ENCODE measurements at regions not wholly inside any gene's neighbourhood (a gene's known extent, or its start where the extent isn't known, plus 50 kb on each side); places are given as distances from the start of the nearest gene placed in this dataset.

DNA sequence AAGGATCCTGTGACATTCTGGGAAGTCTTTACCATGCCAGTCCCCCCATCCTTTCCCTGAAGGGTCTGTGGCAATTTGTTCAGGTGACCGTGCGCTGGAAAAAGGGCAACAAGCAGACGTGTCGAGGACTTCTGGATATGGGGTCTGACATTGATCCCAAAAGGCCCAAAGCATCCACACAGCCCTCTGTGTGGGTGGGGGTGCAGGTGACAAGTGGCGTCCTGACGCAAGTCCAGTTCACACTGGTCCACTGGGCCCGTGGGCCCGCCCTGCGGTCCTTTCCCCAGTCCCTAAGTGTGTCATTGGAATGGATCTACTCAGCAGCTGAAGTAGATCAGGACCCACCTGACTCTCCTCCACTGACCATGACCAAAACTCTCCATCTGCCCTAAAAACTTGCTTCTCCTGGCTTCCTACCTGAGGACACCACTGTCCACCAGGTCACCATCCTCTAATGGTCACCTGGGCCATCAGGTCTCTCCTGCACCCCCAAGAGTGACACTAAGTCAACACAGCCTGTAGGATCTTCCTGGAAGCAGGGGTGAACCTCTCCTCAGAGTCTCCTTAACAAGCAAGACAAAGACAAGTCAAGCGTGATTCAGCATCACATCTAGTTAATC is 85.6 kb upstream of the SLC66A3 start (continued):
- TF ChIP-seq, protein P1, sequence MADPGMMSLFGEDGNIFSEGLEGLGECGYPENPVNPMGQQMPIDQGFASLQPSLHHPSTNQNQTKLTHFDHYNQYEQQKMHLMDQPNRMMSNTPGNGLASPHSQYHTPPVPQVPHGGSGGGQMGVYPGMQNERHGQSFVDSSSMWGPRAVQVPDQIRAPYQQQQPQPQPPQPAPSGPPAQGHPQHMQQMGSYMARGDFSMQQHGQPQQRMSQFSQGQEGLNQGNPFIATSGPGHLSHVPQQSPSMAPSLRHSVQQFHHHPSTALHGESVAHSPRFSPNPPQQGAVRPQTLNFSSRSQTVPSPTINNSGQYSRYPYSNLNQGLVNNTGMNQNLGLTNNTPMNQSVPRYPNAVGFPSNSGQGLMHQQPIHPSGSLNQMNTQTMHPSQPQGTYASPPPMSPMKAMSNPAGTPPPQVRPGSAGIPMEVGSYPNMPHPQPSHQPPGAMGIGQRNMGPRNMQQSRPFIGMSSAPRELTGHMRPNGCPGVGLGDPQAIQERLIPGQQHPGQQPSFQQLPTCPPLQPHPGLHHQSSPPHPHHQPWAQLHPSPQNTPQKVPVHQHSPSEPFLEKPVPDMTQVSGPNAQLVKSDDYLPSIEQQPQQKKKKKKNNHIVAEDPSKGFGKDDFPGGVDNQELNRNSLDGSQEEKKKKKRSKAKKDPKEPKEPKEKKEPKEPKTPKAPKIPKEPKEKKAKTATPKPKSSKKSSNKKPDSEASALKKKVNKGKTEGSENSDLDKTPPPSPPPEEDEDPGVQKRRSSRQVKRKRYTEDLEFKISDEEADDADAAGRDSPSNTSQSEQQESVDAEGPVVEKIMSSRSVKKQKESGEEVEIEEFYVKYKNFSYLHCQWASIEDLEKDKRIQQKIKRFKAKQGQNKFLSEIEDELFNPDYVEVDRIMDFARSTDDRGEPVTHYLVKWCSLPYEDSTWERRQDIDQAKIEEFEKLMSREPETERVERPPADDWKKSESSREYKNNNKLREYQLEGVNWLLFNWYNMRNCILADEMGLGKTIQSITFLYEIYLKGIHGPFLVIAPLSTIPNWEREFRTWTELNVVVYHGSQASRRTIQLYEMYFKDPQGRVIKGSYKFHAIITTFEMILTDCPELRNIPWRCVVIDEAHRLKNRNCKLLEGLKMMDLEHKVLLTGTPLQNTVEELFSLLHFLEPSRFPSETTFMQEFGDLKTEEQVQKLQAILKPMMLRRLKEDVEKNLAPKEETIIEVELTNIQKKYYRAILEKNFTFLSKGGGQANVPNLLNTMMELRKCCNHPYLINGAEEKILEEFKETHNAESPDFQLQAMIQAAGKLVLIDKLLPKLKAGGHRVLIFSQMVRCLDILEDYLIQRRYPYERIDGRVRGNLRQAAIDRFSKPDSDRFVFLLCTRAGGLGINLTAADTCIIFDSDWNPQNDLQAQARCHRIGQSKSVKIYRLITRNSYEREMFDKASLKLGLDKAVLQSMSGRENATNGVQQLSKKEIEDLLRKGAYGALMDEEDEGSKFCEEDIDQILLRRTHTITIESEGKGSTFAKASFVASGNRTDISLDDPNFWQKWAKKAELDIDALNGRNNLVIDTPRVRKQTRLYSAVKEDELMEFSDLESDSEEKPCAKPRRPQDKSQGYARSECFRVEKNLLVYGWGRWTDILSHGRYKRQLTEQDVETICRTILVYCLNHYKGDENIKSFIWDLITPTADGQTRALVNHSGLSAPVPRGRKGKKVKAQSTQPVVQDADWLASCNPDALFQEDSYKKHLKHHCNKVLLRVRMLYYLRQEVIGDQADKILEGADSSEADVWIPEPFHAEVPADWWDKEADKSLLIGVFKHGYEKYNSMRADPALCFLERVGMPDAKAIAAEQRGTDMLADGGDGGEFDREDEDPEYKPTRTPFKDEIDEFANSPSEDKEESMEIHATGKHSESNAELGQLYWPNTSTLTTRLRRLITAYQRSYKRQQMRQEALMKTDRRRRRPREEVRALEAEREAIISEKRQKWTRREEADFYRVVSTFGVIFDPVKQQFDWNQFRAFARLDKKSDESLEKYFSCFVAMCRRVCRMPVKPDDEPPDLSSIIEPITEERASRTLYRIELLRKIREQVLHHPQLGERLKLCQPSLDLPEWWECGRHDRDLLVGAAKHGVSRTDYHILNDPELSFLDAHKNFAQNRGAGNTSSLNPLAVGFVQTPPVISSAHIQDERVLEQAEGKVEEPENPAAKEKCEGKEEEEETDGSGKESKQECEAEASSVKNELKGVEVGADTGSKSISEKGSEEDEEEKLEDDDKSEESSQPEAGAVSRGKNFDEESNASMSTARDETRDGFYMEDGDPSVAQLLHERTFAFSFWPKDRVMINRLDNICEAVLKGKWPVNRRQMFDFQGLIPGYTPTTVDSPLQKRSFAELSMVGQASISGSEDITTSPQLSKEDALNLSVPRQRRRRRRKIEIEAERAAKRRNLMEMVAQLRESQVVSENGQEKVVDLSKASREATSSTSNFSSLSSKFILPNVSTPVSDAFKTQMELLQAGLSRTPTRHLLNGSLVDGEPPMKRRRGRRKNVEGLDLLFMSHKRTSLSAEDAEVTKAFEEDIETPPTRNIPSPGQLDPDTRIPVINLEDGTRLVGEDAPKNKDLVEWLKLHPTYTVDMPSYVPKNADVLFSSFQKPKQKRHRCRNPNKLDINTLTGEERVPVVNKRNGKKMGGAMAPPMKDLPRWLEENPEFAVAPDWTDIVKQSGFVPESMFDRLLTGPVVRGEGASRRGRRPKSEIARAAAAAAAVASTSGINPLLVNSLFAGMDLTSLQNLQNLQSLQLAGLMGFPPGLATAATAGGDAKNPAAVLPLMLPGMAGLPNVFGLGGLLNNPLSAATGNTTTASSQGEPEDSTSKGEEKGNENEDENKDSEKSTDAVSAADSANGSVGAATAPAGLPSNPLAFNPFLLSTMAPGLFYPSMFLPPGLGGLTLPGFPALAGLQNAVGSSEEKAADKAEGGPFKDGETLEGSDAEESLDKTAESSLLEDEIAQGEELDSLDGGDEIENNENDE (IDR thresholded peaks at IDR 0.05; ENCODE audit: insufficient replicate concordance, low read length): no peak
- TF ChIP-seq KDM4A (IDR thresholded peaks at IDR 0.05; ENCODE audit: low read depth, low read length, severe bottlenecking) (no peak), KDM5A (IDR thresholded peaks at IDR 0.05; ENCODE audit: low read length) (no peak), RBBP5 (IDR thresholded peaks at IDR 0.05; ENCODE audit: borderline replicate concordance, low read depth, low read length) (no peak), SP1 (IDR thresholded peaks at IDR 0.05; ENCODE audit: low read depth, low read length) (no peak), USF2 (IDR thresholded peaks at IDR 0.05; ENCODE audit: low read length) (no peak)

Measured in H1 (cell line).